Stimulated activated CD4-positive, alpha-beta T cell treated with anti-CD3 and anti-CD28 coated beads, TNF-alpha, amount 100 ng/mL, for 1 hour (primary cell): ENCODE measurements at regions not wholly inside any gene's neighbourhood (a gene's known extent, or its start where the extent isn't known, plus 50 kb on each side); places are given as distances from the start of the nearest gene placed in this dataset.
"Not testable (repeated sequence)": the region's sequence is repeated elsewhere in the genome, so short reads cannot be mapped to it uniquely, and the experiment has no call there.

Source experiments
- DNase-seq, 3 donors: peaks; one replicate each; pipeline ENCODE4 v3.0.0-alpha.2; 2020; ENCODE audit warnings: low read depth in 3 of 3, low spot score in 1 of 3

GRCh38 chr14:105854600-105855245 lies 328.3 kb downstream of the TMEM121 start:
- no peak for DNase-seq

- DNase-seq, result no peak
Observed at GRCh38 chr14:105855246-105855892, 329.0 kb downstream of the TMEM121 start.

GRCh38 chr14:105855893-105856675 lies 329.7 kb downstream of the TMEM121 start:
- DNase-seq, result no peak

GRCh38 chr14:105856676-105857219 lies 330.4 kb downstream of the TMEM121 start:
- DNase-seq, result no peak

GRCh38 chr14:105857220-105857825 lies 330.9 kb downstream of the TMEM121 start:
- no peak for DNase-seq

GRCh38 chr14:105857826-105858675 lies 331.7 kb downstream of the TMEM121 start:
- DNase-seq, result no peak

GRCh38 chr14:105858676-105859025 lies 332.3 kb downstream of the TMEM121 start:
- DNase-seq, result no peak

GRCh38 chr14:105859073-105859716 lies 332.8 kb downstream of the TMEM121 start:
- not testable (repeated sequence) for DNase-seq

GRCh38 chr14:105859717-105860614 lies 333.6 kb downstream of the TMEM121 start:
- DNase-seq, result no peak

- DNase-seq, result no peak
Observed at GRCh38 chr14:105860615-105861580, 334.5 kb downstream of the TMEM121 start.

- no peak for DNase-seq
Observed at GRCh38 chr14:105861985-105862465, 335.6 kb downstream of the TMEM121 start.

GRCh38 chr14:105862581-105863239 lies 336.3 kb downstream of the TMEM121 start:
- DNase-seq, result no peak

- no peak for DNase-seq
Observed at GRCh38 chr14:105863296-105864108, 337.1 kb downstream of the TMEM121 start.

- DNase-seq, result no peak
Observed at GRCh38 chr14:105864116-105864515, 337.7 kb downstream of the TMEM121 start.

GRCh38 chr14:105864651-105865265 lies 338.4 kb downstream of the TMEM121 start:
- no peak for DNase-seq
